ENCODE measurements at regions not wholly inside any gene's neighbourhood (a gene's known extent, or its start where the extent isn't known, plus 50 kb on each side); places are given as distances from the start of the nearest gene placed in this dataset.

DNA sequence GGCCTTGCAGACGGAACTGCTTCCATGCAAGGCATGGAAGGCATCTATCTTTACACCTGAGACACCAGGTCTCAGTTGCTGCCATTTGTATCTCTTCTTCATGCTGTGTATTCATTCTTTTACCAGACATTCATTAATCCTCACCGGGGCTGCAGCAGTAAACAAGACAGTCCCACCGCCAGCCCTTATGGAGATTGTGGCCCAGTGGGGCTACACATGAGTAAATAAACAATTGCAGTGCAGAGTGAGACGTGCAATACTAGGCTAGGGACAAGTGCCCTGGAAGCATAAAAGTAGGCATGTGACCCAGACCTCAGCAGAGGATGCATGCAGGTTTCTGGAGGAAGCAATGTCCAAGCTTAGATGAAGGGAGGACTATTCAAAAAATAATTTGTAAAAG is 497.6 kb upstream of the KLHL29 start:
- Histone ChIP-seq H3K4me1 (ENCODE audit: control insufficient read depth, low read length) (no peaks in the 10 kb centered on the region), H3K27me3 (ENCODE audit: control insufficient read depth, low read length) (no peaks in the 10 kb centered on the region), H3K9me2 (replicated peaks; ENCODE audit: control insufficient read depth, low read length) (no peaks in the 10 kb centered on the region), H3K27ac (ENCODE audit: low read depth, low read length) (no peak overlapping the region), H3F3A (ENCODE audit: control insufficient read depth, insufficient read depth) (no peaks in the 10 kb centered on the region), H3K9me3 (ENCODE audit: control insufficient read depth, insufficient read depth, low read length) (no peaks in the 10 kb centered on the region), H4K20me1 (ENCODE audit: control insufficient read depth, insufficient read depth, low read depth, low read length) (no peaks in the 10 kb centered on the region), H3K36me3 (ENCODE audit: control insufficient read depth, low read length) (no peaks in the 10 kb centered on the region), H3K79me2 (ENCODE audit: control insufficient read depth, low read length) (no peaks in the 10 kb centered on the region), H3K4me2 (ENCODE audit: low read length) (no peak overlapping the region), H3K4me3 (ENCODE audit: low read length) (no peak overlapping the region)
- no peak for TF ChIP-seq EZH2phosphoT487 (IDR thresholded peaks at IDR 0.05; ENCODE audit: borderline replicate concordance, low read length)
- no peak for TF ChIP-seq CTCF (IDR thresholded peaks at IDR 0.05; ENCODE audit: low read depth, low read length, poor library complexity, severe bottlenecking)

DNA sequence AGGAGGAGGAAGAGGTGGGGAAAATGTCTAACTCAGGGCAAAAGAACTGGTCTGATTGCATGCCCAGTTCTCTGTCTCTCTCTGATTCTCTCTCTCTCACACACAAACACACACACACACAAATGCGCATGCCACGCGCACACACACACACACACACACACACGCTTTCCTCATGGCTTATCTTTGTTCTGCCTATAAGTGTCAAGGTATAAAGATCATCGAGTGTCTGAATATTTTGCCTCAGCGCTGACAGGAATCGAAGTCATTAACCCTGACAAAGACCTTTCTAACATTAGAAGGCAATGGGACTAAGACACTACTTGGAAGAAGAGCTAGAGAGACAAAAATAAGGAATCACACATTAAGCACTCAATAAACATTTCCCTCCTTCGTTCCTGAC is 497.1 kb upstream of the KLHL29 start:
- no peaks in the 10 kb centered on the region for H3K9me3 ChIP-seq (ENCODE audit: control insufficient read depth, insufficient read depth, low read length)
- H3K4me3 ChIP-seq (ENCODE audit: low read length), result no peak overlapping the region
- H3F3A ChIP-seq (ENCODE audit: control insufficient read depth, insufficient read depth), result no peaks in the 10 kb centered on the region
- H4K20me1 ChIP-seq (ENCODE audit: control insufficient read depth, insufficient read depth, low read depth, low read length), result no peaks in the 10 kb centered on the region
- no peaks in the 10 kb centered on the region for H3K9me2 ChIP-seq (replicated peaks; ENCODE audit: control insufficient read depth, low read length)
- no peaks in the 10 kb centered on the region for H3K27me3 ChIP-seq (ENCODE audit: control insufficient read depth, low read length)
- H3K27ac ChIP-seq (ENCODE audit: low read depth, low read length), result no peak overlapping the region
- H3K36me3 ChIP-seq (ENCODE audit: control insufficient read depth, low read length), result no peaks in the 10 kb centered on the region
- H3K4me2 ChIP-seq (ENCODE audit: low read length), result no peak overlapping the region
- TF ChIP-seq CTCF (IDR thresholded peaks at IDR 0.05; ENCODE audit: low read depth, low read length, poor library complexity, severe bottlenecking) (no peak), EZH2phosphoT487 (IDR thresholded peaks at IDR 0.05; ENCODE audit: borderline replicate concordance, low read length) (no peak)
- no peaks in the 10 kb centered on the region for H3K4me1 ChIP-seq (ENCODE audit: control insufficient read depth, low read length)
- H3K79me2 ChIP-seq (ENCODE audit: control insufficient read depth, low read length), result no peaks in the 10 kb centered on the region

DNA sequence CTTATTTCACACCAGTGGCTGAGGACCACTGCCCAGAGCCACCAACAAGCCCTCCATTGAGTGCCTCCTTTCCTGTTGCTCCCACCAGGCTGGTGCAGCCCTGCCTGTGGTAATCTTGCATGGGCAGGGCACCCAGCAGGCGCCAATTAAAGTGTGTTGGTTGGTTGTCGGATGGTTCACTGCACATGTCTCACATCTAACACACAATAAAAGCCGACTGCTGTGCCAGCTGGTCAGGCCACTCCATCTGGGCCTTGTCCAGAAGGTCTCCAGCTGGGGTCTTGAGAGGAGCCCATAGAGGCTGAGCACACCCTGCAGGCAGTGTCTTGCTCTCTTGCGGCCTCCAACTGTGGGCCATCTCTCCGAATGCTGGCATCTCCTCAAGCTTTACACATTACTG is 494.8 kb upstream of the KLHL29 start:
- H4K20me1 ChIP-seq (ENCODE audit: control insufficient read depth, insufficient read depth, low read depth, low read length), result no peaks in the 10 kb centered on the region
- H3K27ac ChIP-seq (ENCODE audit: low read depth, low read length), result no peak overlapping the region
- H3K9me2 ChIP-seq (replicated peaks; ENCODE audit: control insufficient read depth, low read length), result no peaks in the 10 kb centered on the region
- no peaks in the 10 kb centered on the region for H3K4me1 ChIP-seq (ENCODE audit: control insufficient read depth, low read length)
- H3K9me3 ChIP-seq (ENCODE audit: control insufficient read depth, insufficient read depth, low read length), result no peaks in the 10 kb centered on the region
- no peak for TF ChIP-seq CTCF (IDR thresholded peaks at IDR 0.05; ENCODE audit: low read depth, low read length, poor library complexity, severe bottlenecking)
- TF ChIP-seq EZH2phosphoT487 (IDR thresholded peaks at IDR 0.05; ENCODE audit: borderline replicate concordance, low read length), result no peak
- H3K4me2 ChIP-seq (ENCODE audit: low read length), result no peak overlapping the region
- H3K4me3 ChIP-seq (ENCODE audit: low read length), result no peak overlapping the region
- H3K79me2 ChIP-seq (ENCODE audit: control insufficient read depth, low read length), result no peaks in the 10 kb centered on the region
- no peaks in the 10 kb centered on the region for H3K36me3 ChIP-seq (ENCODE audit: control insufficient read depth, low read length)
- H3K27me3 ChIP-seq (ENCODE audit: control insufficient read depth, low read length), result no peaks in the 10 kb centered on the region
- H3F3A ChIP-seq (ENCODE audit: control insufficient read depth, insufficient read depth), result no peaks in the 10 kb centered on the region
